ENCODE measurements at regions not wholly inside any gene's neighbourhood (a gene's known extent, or its start where the extent isn't known, plus 50 kb on each side); places are given as distances from the start of the nearest gene placed in this dataset.

GRCh38 chr18:68505178-68505574 lies 209.7 kb downstream of the TMX3 start:
- TF ChIP-seq CTCF (IDR thresholded peaks at IDR 0.05) = no peak
- no peak for TF ChIP-seq POLR2AphosphoS5 (IDR thresholded peaks at IDR 0.05)
- TF ChIP-seq EP300 (IDR thresholded peaks at IDR 0.05) = no peak
